Nephron progenitor cell (in vitro differentiated cells): ENCODE measurements at regions not wholly inside any gene's neighbourhood (a gene's known extent, or its start where the extent isn't known, plus 50 kb on each side); places are given as distances from the start of the nearest gene placed in this dataset.
"Not testable (repeated sequence)": the region's sequence is repeated elsewhere in the genome, so short reads cannot be mapped to it uniquely, and the experiment has no call there.

ENCODE experiments used
- DNase-seq: peaks from one replicate; pipeline ENCODE4 v3.0.0; 2021
- H3K27ac Mint-ChIP-seq: 2 replicates; pipeline ENCODE4 v1.8.0; 2021; ENCODE audit warnings: mild to moderate bottlenecking, moderate library complexity, mixed read lengths
- H3K27me3 Mint-ChIP-seq: 2 replicates; pipeline ENCODE4 v1.8.0; 2021; ENCODE audit warnings: mild to moderate bottlenecking, low read depth, mixed read lengths; ENCODE audit not compliant: poor library complexity
- H3K36me3 Mint-ChIP-seq: 2 replicates; pipeline ENCODE4 v1.8.0; 2021; ENCODE audit warnings: low read depth, mixed read lengths
- H3K4me1 Mint-ChIP-seq: 2 replicates; pipeline ENCODE4 v1.8.0; 2021; ENCODE audit warnings: mixed read lengths
- H3K4me3 Mint-ChIP-seq: 2 replicates; pipeline ENCODE4 v1.8.0; 2021; ENCODE audit warnings: mild to moderate bottlenecking, moderate library complexity, mixed read lengths
- H3K9me3 Mint-ChIP-seq: 2 replicates; pipeline ENCODE4 v1.8.0; 2021; ENCODE audit warnings: mild to moderate bottlenecking, moderate library complexity, mixed read lengths
- TF ChIP-seq, protein P1 (sequence below): fragments of 200-600 bp; sonication (generic); IDR thresholded peaks from 2 replicates; pipeline ENCODE4 v1.5.0; 2021; ENCODE audit warnings: antibody characterized with exemption

DNA sequence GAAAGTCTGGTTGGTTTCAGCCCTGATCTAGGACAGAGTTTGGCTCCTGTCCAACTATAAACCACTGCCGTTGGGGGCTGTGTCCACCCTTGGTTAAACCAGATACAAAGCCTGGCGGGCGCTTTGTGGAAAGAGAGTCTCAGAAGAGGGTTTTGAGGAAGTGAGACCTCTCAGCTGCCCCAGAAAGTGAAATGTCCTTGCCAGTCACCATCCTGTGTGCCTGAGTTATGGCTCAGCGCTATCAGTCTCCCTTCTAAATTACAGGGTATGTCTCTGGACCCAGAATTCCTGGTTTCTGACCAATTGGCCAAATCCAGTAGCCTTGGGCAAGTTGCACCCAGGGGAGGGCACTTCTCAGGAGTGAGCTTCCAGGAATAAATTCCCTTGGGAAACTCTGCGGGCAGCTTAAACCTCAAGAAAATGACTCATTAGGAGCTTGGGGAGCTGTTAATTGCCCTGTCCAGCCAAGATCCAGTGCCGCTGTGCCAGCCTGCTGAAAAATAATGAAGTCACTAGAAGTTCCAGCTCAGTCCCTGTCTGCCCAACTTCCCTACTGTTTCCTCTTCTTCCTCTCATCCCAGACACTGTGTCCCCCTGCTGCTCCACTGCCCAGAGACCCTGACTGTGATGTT is 66.7 kb upstream of the PDZD8 start:
- peaks cover 7% of the 10 kb centered on the region for H3K4me1 Mint-ChIP-seq
- no peak overlapping the region for H3K27ac Mint-ChIP-seq
- peaks cover 23% of the 10 kb centered on the region for H3K27me3 Mint-ChIP-seq
- H3K36me3 Mint-ChIP-seq: no peaks in the 10 kb centered on the region
- no peak overlapping the region for H3K4me3 Mint-ChIP-seq
- TF ChIP-seq, protein P1, sequence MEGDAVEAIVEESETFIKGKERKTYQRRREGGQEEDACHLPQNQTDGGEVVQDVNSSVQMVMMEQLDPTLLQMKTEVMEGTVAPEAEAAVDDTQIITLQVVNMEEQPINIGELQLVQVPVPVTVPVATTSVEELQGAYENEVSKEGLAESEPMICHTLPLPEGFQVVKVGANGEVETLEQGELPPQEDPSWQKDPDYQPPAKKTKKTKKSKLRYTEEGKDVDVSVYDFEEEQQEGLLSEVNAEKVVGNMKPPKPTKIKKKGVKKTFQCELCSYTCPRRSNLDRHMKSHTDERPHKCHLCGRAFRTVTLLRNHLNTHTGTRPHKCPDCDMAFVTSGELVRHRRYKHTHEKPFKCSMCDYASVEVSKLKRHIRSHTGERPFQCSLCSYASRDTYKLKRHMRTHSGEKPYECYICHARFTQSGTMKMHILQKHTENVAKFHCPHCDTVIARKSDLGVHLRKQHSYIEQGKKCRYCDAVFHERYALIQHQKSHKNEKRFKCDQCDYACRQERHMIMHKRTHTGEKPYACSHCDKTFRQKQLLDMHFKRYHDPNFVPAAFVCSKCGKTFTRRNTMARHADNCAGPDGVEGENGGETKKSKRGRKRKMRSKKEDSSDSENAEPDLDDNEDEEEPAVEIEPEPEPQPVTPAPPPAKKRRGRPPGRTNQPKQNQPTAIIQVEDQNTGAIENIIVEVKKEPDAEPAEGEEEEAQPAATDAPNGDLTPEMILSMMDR: no peak
- no peak for DNase-seq
- peaks cover 27% of the 10 kb centered on the region for H3K9me3 Mint-ChIP-seq

DNA sequence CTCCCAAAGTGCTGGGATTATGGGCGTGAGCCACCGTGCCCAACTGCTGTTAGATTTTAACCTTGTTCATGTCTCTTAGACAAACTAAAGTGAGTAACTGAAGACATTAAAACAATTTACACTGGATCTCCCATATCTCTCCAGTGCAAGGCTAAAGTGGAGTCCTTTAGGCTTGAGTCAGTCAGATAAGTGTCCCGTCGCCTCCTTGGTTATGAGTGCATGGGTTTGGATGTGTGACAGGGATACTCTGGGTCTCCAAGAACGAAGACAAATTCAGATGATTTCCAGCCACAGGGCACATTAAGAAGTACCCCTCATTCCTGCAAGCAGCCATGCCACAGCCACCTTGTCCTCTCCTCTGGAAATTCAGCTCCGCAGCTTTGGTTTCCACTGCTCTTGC is 66.1 kb upstream of the PDZD8 start:
- DNase-seq: no peak
- TF ChIP-seq, protein P1: no peak
- H3K9me3 Mint-ChIP-seq: peaks cover 22% of the 10 kb centered on the region
- no peaks in the 10 kb centered on the region for H3K36me3 Mint-ChIP-seq
- peaks cover 7% of the 10 kb centered on the region for H3K4me1 Mint-ChIP-seq
- no peak overlapping the region for H3K4me3 Mint-ChIP-seq
- peaks cover 26% of the 10 kb centered on the region for H3K27me3 Mint-ChIP-seq
- no peak overlapping the region for H3K27ac Mint-ChIP-seq

DNA sequence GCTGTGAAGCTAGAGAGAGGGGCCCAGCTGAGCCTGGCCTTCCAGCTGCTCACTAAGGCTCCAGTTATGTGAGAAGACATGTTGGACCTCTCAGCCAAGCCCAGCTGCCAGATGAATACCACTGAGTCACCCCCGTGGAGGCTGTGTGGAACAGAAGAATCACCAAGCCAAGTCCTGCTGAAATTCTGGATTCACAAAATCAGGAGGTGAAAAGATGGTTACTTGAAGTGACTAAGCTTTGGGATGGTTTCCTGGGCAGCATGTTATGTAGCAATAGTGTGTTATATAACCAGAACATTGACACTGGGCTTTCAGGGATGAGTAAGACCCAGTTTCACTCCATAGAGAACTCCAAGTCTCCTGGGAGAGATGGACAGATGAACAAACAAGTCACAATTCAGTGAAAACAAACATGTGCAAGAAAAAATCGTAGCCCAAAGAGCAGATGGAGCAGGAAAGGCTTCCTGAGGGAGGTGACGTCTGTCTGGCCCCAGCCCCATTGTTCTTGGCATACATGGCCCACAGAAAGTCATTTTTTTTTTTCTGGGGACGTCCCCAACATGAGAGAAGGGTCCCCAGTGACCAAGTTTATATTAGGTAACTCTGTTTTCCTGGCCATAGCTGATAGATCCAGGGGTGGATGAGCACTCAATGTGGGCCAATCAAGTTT is 64.1 kb upstream of the PDZD8 start:
- peaks cover 7% of the 10 kb centered on the region for H3K4me1 Mint-ChIP-seq
- H3K9me3 Mint-ChIP-seq: peaks cover 6% of the 10 kb centered on the region
- H3K27me3 Mint-ChIP-seq: peaks cover 22% of the 10 kb centered on the region
- no peak overlapping the region for H3K27ac Mint-ChIP-seq
- TF ChIP-seq, protein P1: no peak
- no peak for DNase-seq
- H3K36me3 Mint-ChIP-seq: no peaks in the 10 kb centered on the region
- no peak overlapping the region for H3K4me3 Mint-ChIP-seq

DNA sequence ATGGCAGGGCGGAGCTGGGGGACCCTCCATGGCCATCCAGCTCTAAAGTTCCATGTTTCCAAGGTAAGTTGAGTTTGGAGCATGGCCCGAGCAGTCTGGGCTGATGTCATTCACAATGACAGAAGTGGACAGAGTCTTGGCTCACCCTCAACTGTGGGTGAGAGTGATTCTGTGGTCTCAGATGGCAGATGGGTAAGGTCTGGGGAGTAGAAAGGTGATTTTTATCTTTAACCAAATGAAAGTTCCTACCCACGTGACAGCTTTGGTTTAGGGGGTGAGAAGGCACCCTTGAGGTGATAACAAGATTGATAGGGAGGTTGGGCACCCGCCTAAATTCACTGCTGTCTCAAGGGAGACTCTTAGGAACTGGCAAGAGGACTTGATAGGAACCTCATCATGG is 57.6 kb upstream of the PDZD8 start:
- H3K36me3 Mint-ChIP-seq: no peaks in the 10 kb centered on the region
- no peak overlapping the region for H3K27ac Mint-ChIP-seq
- peaks cover 18% of the 10 kb centered on the region for H3K4me1 Mint-ChIP-seq
- H3K9me3 Mint-ChIP-seq: no peaks in the 10 kb centered on the region
- peaks cover 14% of the 10 kb centered on the region for H3K27me3 Mint-ChIP-seq
- TF ChIP-seq, protein P1: no peak
- no peak for DNase-seq
- H3K4me3 Mint-ChIP-seq: no peak overlapping the region

DNA sequence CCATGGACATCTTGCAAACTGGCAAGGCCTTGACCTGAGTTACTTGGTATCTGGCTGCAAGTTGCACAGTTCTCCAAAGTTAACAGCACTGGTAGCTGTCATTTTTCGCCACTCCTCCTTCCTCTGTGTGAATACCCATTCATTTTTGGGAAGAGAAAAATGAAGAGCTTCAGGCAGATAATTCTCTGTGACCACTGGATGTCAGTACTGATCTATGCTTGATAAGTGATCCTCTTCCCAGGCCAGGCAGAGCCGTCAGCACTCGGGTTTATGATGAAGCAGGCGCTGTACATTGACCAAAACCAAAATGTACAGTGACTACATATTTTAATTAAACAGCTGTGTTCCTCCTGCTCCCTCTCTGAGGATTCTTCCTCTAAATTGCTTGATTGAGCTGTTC is 55.9 kb upstream of the PDZD8 start:
- no peaks in the 10 kb centered on the region for H3K36me3 Mint-ChIP-seq
- no peaks in the 10 kb centered on the region for H3K9me3 Mint-ChIP-seq
- no peak for DNase-seq
- H3K27ac Mint-ChIP-seq: no peak overlapping the region
- peaks cover 12% of the 10 kb centered on the region for H3K27me3 Mint-ChIP-seq
- TF ChIP-seq, protein P1: no peak
- H3K4me3 Mint-ChIP-seq: no peak overlapping the region
- H3K4me1 Mint-ChIP-seq: peaks cover 27% of the 10 kb centered on the region

DNA sequence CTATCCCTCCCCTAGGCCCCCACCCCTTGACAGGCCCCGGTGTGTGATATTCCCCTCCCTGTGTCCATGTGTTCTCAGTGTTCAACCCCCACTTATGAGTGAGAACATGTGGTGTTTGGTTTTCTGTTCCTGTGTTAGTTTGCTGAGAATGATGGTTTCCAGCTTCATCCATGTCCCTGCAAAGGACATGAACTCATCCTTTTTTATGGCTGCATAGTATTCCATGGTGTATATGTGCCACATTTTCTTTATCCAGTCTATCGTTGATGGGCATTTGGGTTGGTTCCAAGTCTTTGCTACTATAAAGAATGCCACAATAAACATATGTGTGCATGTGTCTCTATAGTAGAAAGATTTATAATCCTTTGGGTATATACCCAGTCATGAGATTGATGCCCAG is 55.3 kb upstream of the PDZD8 start:
- not testable (repeated sequence) for H3K27ac Mint-ChIP-seq, H3K4me3 Mint-ChIP-seq, H3K36me3 Mint-ChIP-seq, DNase-seq, H3K9me3 Mint-ChIP-seq
- peaks cover 12% of the 10 kb centered on the region for H3K27me3 Mint-ChIP-seq
- peaks cover 31% of the 10 kb centered on the region for H3K4me1 Mint-ChIP-seq
